IMR-90 (cell line): ENCODE measurements at regions not wholly inside any gene's neighbourhood (a gene's known extent, or its start where the extent isn't known, plus 50 kb on each side); places are given as distances from the start of the nearest gene placed in this dataset.

Source experiments
- BHLHE40 ChIP-seq: fragments of 150-350 bp; IDR thresholded peaks from 2 replicates; pipeline ENCODE4 v1.6.1; 2016; ENCODE audit warnings: mild to moderate bottlenecking, low read depth, low read length
- CHD1 ChIP-seq: IDR thresholded peaks from 2 replicates; pipeline ENCODE4 v1.6.1; 2012; ENCODE audit warnings: low read depth, low read length, improper control_type of control experiment
- ELK1 ChIP-seq: fragments of 150-350 bp; IDR thresholded peaks from 2 replicates; pipeline ENCODE4 v1.6.1; 2016; ENCODE audit warnings: low read depth, mild to moderate bottlenecking, low read length, moderate library complexity, borderline replicate concordance
- FOS ChIP-seq: fragments of 150-350 bp; IDR thresholded peaks from 2 replicates; pipeline ENCODE4 v1.6.1; 2016; ENCODE audit warnings: low read depth, low read length
- MAFK ChIP-seq: IDR thresholded peaks from 2 replicates; pipeline ENCODE4 v1.6.1; 2012; ENCODE audit warnings: low read depth, low read length, improper control_type of control experiment
- NFE2L2 ChIP-seq: fragments of 150-350 bp; IDR thresholded peaks from 2 replicates; pipeline ENCODE4 v1.6.1; 2016; ENCODE audit warnings: low read depth, mild to moderate bottlenecking, low read length
- POLR2A ChIP-seq: IDR thresholded peaks from 2 replicates; pipeline ENCODE4 v1.6.1; 2012; ENCODE audit warnings: mild to moderate bottlenecking, low read depth, low read length
- RAD21 ChIP-seq: IDR thresholded peaks from 2 replicates; pipeline ENCODE4 v1.6.1; 2012; ENCODE audit warnings: low read length, improper control_type of control experiment
- RFX5 ChIP-seq: IDR thresholded peaks from 2 replicates; pipeline ENCODE4 v1.8.0; 2012; ENCODE audit warnings: low read depth, mild to moderate bottlenecking, low read length, moderate library complexity
- SMC3 ChIP-seq: fragments of 150-350 bp; IDR thresholded peaks from 2 replicates; pipeline ENCODE4 v1.6.1; 2016; ENCODE audit warnings: low read depth, mild to moderate bottlenecking, antibody characterized with exemption, low read length, moderate library complexity
- USF2 ChIP-seq: fragments of 150-350 bp; IDR thresholded peaks from 2 replicates; pipeline ENCODE4 v1.6.1; 2017; ENCODE audit warnings: mild to moderate bottlenecking, antibody characterized with exemption, low read length, low read depth
- TF ChIP-seq, protein P1 (sequence below): conservative IDR thresholded peaks from 2 replicates; pipeline ENCODE4 v1.5.1; 2012; ENCODE audit warnings: mild to moderate bottlenecking, low read depth, low read length, improper control_type of control experiment

DNA sequence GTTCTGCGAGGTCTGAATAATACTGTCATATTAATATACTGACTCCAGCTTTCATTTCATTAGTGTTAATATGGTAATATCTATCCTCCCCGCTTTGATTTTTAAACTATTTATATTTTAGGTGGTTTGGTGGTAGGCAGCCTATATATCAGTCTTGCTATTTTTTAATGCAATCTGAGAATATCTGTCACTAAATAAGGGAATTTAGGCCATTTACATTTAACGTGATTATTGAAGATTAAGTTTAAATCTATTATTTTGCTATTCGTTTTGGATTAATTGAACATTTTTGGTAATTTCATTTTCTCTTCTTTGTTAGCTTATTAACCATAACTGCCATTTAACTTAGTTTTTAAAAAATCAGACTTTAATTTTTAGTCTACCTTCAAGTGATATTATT lies 247.7 kb upstream of the PMFBP1 start:
- TF ChIP-seq RAD21 (no peak), FOS (no peak), POLR2A (no peak), RFX5 (no peak), MAFK (no peak), CHD1 (no peak), BHLHE40 (no peak), SMC3 (no peak), USF2 (no peak), NFE2L2 (no peak), ELK1 (no peak)
- TF ChIP-seq, protein P1, sequence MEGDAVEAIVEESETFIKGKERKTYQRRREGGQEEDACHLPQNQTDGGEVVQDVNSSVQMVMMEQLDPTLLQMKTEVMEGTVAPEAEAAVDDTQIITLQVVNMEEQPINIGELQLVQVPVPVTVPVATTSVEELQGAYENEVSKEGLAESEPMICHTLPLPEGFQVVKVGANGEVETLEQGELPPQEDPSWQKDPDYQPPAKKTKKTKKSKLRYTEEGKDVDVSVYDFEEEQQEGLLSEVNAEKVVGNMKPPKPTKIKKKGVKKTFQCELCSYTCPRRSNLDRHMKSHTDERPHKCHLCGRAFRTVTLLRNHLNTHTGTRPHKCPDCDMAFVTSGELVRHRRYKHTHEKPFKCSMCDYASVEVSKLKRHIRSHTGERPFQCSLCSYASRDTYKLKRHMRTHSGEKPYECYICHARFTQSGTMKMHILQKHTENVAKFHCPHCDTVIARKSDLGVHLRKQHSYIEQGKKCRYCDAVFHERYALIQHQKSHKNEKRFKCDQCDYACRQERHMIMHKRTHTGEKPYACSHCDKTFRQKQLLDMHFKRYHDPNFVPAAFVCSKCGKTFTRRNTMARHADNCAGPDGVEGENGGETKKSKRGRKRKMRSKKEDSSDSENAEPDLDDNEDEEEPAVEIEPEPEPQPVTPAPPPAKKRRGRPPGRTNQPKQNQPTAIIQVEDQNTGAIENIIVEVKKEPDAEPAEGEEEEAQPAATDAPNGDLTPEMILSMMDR: no peak
